ENCODE measurements at regions not wholly inside any gene's neighbourhood (a gene's known extent, or its start where the extent isn't known, plus 50 kb on each side); places are given as distances from the start of the nearest gene placed in this dataset.

DNA sequence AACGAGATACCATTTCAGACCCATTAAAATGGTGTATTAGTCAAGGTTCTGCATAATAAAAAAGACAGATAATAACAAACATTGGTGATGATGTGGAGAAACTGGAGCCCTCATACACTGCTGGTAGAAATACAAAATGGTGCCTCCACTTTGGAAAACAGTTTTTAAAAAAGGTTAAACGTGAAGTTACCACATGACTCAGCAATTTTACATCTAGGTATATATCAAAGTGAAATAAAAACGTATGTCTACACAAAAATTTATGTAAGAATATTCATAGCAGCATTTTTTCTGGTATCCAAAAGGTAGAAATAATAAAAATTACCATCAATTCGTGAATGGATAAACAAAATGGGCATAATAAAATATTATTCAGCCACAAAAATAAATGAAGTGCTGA, 519.8 kb downstream of the TLE4 start:
- no peak for DNase-seq

DNA sequence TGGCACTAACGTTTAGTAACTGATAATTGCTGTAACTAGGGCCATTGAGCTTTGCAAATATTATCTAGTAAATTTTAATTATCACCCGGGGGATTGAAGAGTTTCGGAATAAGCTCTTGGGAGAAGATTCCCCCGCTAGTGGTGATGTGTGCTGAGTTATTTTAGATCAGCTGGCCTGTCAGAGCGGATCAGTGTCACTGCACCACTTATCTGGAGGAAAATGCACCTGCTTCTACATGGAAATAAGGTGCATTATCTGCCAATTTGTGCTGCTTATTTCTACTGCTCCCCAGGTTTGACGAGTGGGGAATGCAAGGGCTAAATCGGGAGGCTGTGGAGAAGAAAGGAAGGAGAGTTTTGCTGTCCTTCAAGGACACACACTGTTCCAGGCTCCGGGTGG, 518.6 kb downstream of the TLE4 start:
- DNase-seq = no peak

GRCh38 chr9:80086822-80087345, 515.1 kb downstream of the TLE4 start:
- DNase-seq = no peak

DNA sequence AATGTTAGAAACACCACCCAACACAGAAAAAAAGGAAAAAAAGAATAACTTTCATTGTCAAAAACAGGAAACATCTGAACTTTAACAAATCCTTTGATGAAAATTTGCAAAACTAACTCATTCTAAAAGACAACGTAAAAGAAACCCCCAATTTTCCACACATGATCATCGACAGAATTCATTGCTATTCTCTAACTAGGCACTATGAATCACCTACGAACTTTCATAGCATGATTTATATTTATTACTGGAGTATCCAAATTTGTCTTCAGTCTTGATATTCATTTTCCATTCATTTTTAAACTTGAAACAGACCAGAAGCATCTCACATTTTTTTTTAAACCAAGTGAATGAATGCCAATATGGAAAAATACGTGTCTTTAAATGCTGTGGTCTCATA, 514.6 kb downstream of the TLE4 start:
- DNase-seq = no peak

DNA sequence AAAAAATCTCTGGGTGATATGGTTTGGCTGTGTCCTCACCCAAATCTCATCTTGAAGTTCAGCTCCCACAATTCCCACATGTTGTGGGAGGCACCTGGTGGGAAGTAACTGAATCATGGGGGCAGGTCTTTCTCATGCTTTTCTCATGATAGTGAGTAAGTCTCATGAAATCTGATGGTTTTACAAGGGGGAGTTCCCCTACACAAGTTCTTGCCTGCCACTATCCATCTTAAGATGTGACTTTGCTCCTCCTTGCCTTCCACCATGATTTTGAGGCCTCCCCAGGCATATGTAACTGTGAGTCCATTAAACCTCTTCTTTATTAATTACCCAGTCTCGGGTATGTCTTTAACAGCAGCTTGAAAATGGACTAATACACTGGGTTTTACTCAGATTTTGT, 513.9 kb downstream of the TLE4 start:
- DNase-seq = no peak

DNA sequence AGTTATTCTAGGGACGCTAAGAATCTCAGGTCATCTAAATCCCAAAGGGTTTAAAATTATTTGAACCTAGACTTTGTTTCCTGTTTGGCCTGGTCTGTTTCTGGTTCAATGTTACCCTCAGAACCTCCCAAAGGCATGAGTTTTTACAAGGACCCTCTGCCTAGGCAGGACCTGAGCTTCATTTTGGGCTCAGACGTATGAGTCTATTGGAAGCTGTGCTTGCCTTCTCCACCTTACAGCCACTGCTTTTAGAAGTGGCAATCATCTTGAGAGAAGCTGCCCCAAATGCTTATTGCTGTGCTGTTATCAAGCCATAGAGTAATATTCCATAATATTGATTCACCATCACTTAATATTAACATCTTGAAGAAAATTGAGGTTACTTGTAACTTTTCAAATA, 510.4 kb downstream of the TLE4 start:
- no peak for DNase-seq

- DNase-seq = no peak
Measured at GRCh38 chr9:80078826-80079225, 507.1 kb downstream of the TLE4 start.

GRCh38 chr9:80077059-80077458, 505.3 kb downstream of the TLE4 start:
- no peak for DNase-seq

GRCh38 chr9:80076162-80076561, 504.4 kb downstream of the TLE4 start:
- DNase-seq = no peak

DNA sequence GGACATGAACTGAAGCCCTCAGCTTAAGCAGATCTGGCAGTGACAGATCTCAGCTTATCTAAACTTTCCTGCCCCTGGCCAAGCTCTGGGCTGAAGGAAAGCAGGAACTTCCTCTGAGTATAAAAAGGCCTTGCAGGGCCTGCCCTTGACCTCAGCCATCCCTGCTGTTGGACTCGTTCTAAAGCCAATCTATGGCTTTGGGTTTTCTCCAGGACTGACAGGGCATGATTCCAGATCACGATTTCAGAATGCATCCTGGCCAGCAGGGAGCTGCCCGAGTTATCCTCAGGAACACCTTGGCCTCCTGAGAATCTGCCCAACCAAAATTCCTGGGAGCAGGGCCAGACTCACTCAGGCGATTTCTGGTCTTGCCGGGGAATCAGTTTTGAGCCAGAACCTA, 502.7 kb downstream of the TLE4 start:
- DNase-seq = no peak

DNA sequence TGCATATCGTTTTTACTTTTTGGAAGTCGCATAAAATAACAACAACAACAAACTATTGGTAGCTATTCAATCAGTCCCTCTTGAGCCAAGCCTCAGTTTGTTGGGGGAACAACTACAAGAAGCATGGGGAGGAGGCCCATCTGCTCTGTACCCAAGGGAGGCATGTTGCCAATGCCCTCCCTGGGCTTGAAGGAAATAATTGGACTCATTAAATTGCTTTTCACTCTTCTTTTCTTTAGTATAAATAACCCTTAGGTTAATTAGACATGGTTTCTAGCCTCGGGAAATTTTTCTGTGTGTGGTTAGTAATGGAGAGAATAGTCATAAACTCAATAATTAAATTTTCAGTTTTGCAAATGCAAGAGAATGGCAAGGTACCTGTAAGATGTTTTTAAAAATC, 500.7 kb downstream of the TLE4 start:
- DNase-seq = no peak

DNA sequence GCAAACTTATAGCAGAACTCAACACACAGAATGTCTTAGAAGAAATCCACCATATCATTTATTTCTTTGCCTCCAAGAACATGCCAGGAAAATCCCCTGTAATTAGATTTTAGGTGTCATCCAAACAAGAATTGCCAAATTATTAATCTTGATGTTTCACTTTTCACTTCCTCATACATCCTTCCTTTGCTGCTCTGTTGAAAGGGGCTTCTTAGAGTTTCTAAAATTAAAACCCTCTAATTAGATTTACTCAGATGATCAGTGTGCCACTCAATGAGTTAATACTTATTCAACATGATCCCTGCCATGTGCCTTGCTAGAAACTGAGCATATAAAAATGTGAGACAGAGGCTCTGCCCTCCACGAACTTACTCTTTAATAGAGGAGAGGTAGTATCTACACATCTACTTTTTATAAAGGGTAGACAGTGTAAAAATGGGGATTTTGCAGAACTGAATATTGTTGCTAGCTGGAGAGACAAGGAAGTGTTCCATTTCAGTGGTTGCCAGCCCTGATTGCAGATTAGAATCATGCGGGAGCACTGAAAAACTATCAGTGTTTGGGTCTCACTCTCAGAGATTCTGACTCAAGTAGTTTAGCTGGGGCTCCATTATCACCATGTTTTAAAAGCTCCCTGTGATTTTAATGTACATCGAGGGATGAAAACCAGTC, 498.4 kb downstream of the TLE4 start:
- no peak for DNase-seq

DNA sequence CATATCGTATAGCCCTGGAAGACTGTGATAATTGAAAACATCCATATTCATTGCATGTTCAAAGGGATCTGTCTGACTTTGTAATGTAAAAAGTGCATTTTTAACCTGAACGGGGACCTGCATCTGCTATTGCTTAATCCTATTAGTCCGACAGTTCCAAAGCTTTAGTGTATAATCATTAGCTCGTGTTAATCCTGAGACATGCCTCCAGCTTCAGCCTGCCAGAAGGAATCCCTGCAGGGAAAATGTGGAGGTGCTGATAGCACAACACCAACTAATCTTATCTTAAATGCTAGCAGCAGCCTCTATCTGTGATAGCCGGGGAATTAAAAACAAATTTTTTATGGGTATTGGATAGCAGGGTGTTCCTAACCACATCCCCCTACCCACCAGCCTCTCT, 495.2 kb downstream of the TLE4 start:
- DNase-seq = no peak

- DNase-seq = no peak
Measured at GRCh38 chr9:80062567-80062966, 490.8 kb downstream of the TLE4 start.

DNA sequence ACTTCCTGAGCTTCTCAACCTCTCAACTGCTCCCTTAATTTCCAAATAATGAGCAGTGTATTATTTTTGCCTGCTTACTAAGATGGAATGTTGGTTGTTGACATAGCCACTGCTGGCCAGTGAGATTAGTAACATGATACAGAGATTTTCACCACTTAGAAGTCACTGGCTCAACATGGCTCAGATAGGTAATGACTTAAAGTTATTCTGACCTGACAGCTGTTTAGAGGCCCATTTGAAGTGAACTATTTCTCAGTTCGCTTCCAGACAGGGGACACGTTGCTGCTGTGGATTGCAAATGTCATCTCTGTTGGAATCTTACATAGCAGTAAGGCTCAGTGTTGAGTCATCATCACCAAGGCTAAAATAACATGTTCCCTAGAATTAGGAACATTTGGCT, 490.2 kb downstream of the TLE4 start:
- DNase-seq = no peak

- no peak for DNase-seq
Measured at GRCh38 chr9:80061096-80061495, 489.3 kb downstream of the TLE4 start.

DNA sequence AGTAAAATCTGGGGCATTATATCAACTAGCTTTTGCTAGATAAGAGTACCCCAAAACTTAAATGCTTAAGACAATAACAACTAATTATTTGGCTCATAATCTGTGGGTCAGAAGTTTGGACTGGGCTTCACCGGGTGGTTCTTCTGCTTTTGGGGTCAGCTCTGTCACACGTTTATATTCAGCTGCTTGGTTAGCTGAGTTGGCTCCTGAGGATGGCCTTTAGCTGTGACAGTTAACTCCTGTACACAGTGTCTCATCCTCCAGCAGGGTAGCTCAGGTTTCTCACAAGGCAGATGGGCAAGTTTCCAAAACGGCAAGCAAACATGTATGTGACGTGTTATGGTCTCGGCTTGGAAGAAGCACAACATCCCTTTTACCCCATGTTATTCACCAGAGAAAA, 488.2 kb downstream of the TLE4 start:
- DNase-seq = no peak

DNA sequence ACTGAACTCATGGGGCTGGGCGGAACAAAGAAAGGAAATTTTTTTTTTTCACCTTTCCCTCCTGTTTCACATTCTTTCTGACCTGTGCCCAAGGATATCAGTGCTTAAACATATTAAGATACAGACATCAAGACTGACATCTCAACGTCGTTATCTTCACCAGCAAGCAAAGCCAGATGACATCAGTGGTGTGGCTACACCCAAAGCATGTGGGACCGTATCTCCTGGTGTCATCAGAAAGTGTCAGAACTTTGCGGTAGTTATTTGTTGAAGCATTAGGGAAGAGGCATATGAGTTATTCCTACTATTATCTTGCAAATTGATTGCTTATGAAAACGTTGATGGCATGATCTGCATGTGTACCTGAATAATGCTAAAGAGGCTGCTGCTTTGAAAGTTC, 487.4 kb downstream of the TLE4 start:
- no peak for DNase-seq

DNA sequence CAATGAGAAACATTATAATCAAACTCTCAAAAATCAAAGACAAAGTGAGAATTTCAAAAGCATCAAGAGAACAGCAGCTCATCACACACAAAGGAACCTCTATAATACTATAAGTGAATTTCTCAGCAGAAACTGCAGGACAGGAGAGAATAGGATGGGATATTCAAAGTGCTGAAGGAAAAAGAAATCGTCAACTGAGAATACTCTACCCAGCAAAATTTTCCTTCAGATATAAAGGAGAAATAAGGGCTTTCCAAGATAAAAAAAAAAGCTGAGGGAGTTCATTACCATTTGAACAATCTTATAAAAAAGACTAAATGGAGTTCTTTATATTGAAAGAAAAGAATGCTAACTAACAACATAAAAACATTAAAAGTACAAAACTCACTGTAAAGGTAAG, 481.1 kb downstream of the TLE4 start:
- no peak for DNase-seq

DNA sequence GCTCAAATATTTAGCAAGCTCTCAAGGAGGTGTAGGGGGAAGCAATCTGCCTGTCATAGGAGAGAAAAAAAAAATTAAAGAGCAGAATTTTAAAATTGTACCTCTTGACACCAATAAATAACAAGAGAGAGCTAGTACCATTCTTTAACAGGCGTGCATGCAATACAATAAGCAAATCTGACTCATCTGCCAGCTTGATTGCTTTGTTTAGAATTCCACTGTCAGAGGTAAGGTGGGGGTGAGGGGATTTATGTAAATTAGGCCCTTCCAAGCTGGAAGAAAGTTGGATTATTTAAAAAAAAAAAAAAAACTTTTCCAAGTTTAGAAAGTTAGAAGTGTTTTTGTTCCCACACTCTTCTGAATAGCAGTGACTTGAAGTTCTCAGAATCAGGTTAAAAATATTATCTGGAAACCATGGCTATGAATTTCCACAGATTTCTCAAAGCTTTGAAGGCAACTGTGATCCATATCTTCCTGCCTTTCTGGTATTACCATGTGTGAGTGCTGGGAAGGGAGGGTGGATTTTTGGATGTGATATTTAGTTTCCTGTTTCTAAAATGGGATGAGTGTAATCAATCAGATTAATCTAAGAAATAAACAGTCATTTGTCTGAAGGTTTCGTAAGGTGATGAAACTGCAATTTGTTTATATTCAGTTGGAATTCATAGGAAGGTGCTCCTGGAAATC, 477.5 kb downstream of the TLE4 start:
- no peak for DNase-seq

DNA sequence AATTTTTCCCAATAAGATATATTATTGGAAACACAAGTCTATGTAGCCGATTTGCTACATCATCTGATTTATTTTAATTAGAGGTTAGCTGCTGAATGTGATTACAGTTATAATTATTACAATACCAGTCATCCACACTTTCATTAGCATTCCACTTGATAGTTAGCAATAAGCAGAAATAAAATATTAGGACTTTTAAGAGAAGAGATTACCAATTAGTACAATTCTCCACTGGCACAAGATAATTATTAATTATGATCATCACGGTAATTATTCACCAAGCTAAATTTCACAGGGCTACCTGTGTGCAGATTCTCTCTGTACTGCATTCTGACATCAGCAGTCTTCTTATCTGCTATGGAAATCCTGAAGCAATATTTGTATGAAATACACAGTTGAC, 474.7 kb downstream of the TLE4 start:
- DNase-seq = no peak

GRCh38 chr9:80041821-80042220, 470.1 kb downstream of the TLE4 start:
- no peak for DNase-seq

GRCh38 chr9:80040457-80040856, 468.7 kb downstream of the TLE4 start:
- no peak for DNase-seq

- no peak for DNase-seq
Measured at GRCh38 chr9:80030801-80031200, 459.0 kb downstream of the TLE4 start.

GRCh38 chr9:80028501-80028900, 456.7 kb downstream of the TLE4 start:
- no peak for DNase-seq
